Naive thymus-derived CD4-positive, alpha-beta T cell (primary cell): ENCODE measurements at regions not wholly inside any gene's neighbourhood (a gene's known extent, or its start where the extent isn't known, plus 50 kb on each side); places are given as distances from the start of the nearest gene placed in this dataset.

Experiments used
- ATAC-seq: fragments of 150-1000 bp; cut with Tn5 transposase; 2 replicates; pipeline ENCODE4 v1.10.0; 2021; ENCODE audit warnings: mild to moderate bottlenecking, moderate library complexity
- CTCF ChIA-PET: fragments of 350-600 bp; sonication (Branson Sonifier 250); formaldehyde crosslinking; loops from one replicate; lab custom pipeline; 2021; ENCODE audit warnings: antibody characterized with exemption; lab: Charles Lee
- POLR2A ChIA-PET: fragments of 350-600 bp; sonication (Branson Sonifier 250); formaldehyde crosslinking; loops from one replicate; lab custom pipeline; 2021; ENCODE audit warnings: antibody characterized with exemption, inconsistent platforms; lab: Charles Lee
- DNase-seq, 9 donors: peaks; one replicate each; pipeline versions ENCODE4 v3.0.0 to v3.0.0-alpha.2; 2020 to 2022; ENCODE audit warnings: mixed read lengths in 1 of 9
- H3K27ac ChIP-seq: one replicate; pipeline ENCODE4 v1.7.0; 2013; ENCODE audit warnings: mild to moderate bottlenecking, low read depth, low read length, moderate library complexity
- H3K27me3 ChIP-seq, 2 donors: one replicate each; pipeline ENCODE4 v1.7.0; 2013; ENCODE audit warnings: low read length in 2 of 2, mild to moderate bottlenecking in 2 of 2, moderate library complexity in 2 of 2; ENCODE audit not compliant: control insufficient read depth in 2 of 2, insufficient read depth in 2 of 2
- H3K36me3 ChIP-seq, 3 experiments: 1 replicate in 2 of 3; 2 replicates in 1 of 3; pipeline ENCODE4 v1.7.0; 2013; ENCODE audit warnings: low read length in 3 of 3, mild to moderate bottlenecking in 3 of 3, moderate library complexity in 1 of 3; ENCODE audit not compliant: insufficient read depth in 3 of 3, control insufficient read depth in 2 of 3
- H3K4me1 ChIP-seq, 2 donors: one replicate each; pipeline ENCODE4 v1.7.0; 2013; ENCODE audit warnings: low read length in 2 of 2, mild to moderate bottlenecking in 2 of 2, moderate library complexity in 1 of 2; ENCODE audit not compliant: control insufficient read depth in 2 of 2, insufficient read depth in 2 of 2
- H3K4me3 ChIP-seq: 2 replicates; pipeline ENCODE4 v1.7.0; 2013; ENCODE audit warnings: mild to moderate bottlenecking, low read length
- H3K9me3 ChIP-seq, 3 experiments: 1 replicate in 2 of 3; 2 replicates in 1 of 3; pipeline ENCODE4 v1.7.0; 2013; ENCODE audit warnings: low read length in 3 of 3; ENCODE audit not compliant: control insufficient read depth in 2 of 3
- H3K27ac Mint-ChIP-seq, 9 donors: one replicate each; pipeline ENCODE4 v1.8.0; 2020 to 2022; ENCODE audit warnings: mixed read lengths in 9 of 9, mild to moderate bottlenecking in 8 of 9, moderate library complexity in 5 of 9, inconsistent platforms in 2 of 9
- H3K27me3 Mint-ChIP-seq, 5 donors: one replicate each; pipeline ENCODE4 v1.8.0; 2021 to 2022; ENCODE audit warnings: mixed read lengths in 5 of 5, mild to moderate bottlenecking in 1 of 5
- H3K36me3 Mint-ChIP-seq, 5 donors: one replicate each; pipeline ENCODE4 v1.8.0; 2020 to 2022; ENCODE audit warnings: mixed read lengths in 5 of 5, mild to moderate bottlenecking in 3 of 5, inconsistent platforms in 1 of 5
- H3K4me1 Mint-ChIP-seq, 7 donors: one replicate each; pipeline ENCODE4 v1.8.0; 2020 to 2022; ENCODE audit warnings: mixed read lengths in 7 of 7, mild to moderate bottlenecking in 3 of 7, inconsistent platforms in 1 of 7
- H3K4me3 Mint-ChIP-seq, 10 donors: one replicate each; pipeline ENCODE4 v1.8.0; 2020 to 2022; ENCODE audit warnings: mild to moderate bottlenecking in 10 of 10, mixed read lengths in 10 of 10, moderate library complexity in 6 of 10, inconsistent platforms in 2 of 10
- H3K9me3 Mint-ChIP-seq, 11 donors: one replicate each; pipeline ENCODE4 v1.8.0; 2020 to 2022; ENCODE audit warnings: mixed read lengths in 11 of 11, mild to moderate bottlenecking in 4 of 11, inconsistent platforms in 1 of 11, moderate library complexity in 1 of 11
- intact Hi-C, 2 donors: fragments of 100-400 bp; cut with micrococcal nuclease; formaldehyde crosslinking; loops; one replicate each; pipeline ENCODE4 v1.15.1; 2023

DNA sequence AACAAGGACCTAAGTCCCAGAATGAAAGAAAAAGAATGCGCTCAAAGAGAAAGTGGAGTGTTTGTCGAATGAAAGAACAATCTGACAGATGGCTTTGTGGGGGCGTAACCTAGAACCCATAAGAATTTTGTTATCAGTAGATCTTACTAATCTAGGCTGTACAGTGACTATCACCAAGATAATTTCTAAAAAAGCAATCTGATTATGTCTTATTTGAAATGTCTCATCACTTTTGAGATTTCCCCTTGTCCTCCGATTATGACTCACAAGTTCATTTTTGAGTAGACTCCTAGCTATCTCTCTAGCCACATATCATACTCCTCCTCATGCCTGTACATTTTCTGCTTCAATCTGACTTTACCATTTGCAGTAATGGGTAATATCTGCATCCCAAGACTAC lies 135.6 kb upstream of the SMARCA2 start:
- ChIA-PET CTCF (no interaction called here), POLR2A (interaction anchor here (0.5 kb wide), 1 partner anchor 153 kb away, joined by 4 read pairs; no protein-coding TSS in a partner anchor)
- no peaks in the 10 kb centered on the region for H3K9me3 ChIP-seq
- H3K27me3 Mint-ChIP-seq, result peaks cover 0 to 4% (median 4%) of the 10 kb centered on the region in 5 donors
- H3K27me3 ChIP-seq, result no peaks in the 10 kb centered on the region
- ATAC-seq (no peak), DNase-seq (no peak)
- no peaks in the 10 kb centered on the region for H3K4me1 ChIP-seq
- no peaks in the 10 kb centered on the region for H3K36me3 ChIP-seq
- H3K27ac Mint-ChIP-seq, result no peak overlapping the region
- no peak overlapping the region for H3K27ac ChIP-seq
- peaks cover 0 to 23% (median 0%) of the 10 kb centered on the region in 7 donors for H3K4me1 Mint-ChIP-seq
- no peaks in the 10 kb centered on the region for H3K9me3 Mint-ChIP-seq
- no peak overlapping the region for H3K4me3 ChIP-seq
- intact Hi-C loops, result no loop called here
- no peaks in the 10 kb centered on the region for H3K36me3 Mint-ChIP-seq
- no peak overlapping the region for H3K4me3 Mint-ChIP-seq

DNA sequence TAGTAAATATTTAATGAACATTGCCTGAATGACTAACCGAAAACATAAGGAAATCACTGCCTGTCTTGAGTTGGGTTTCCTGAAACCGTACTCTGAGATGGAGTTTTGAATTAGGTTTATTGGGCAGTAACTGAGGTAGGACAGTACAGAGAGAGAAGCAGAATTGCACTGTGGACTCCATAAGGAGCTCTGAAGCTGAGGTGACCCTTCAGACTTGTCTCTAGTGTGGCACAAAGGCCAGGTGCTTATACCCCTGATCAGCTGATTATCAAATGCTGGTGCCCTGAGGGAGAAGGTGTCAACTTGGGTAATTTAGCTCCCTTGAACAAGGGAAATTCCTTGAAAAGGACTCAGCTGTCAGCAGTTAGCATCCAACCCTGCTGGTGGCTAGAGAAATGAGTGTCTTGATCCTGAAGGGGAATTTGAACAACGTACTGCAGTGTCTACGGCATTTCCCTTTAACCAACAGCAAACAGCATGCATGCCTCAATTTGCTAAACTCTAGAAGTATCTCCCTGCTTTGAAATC lies 135.0 kb upstream of the SMARCA2 start:
- CTCF ChIA-PET, result no interaction called here
- intact Hi-C loops, result no loop called here

DNA sequence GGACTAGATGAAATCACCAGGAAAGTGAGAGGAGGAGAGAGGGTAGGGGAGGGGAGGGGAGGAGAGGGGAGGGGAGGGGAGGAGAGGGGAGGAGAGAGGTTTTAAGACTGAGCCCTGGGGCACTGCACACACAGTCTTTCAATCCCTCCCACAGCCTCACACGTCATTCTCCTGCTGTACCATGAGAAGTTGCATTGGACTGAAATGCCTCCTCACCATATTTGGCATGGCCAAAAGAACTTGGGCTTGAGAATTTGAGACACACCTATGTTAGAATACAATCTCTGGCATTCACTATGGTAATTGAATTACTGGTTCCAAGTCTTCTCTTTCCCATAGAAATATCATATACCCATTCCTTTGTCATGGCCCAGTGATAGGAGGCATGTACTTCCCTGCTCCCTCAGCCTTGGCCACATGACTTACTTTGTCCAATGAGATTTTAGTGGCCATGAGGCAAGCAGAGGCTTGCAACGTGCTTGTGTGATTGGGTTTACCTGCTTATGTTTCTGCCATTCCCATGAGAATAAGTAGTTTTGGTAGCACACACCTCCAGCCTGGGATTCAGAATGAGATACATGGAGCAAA lies 133.3 kb upstream of the SMARCA2 start:
- Histone ChIP-seq H3K36me3 (no peaks in the 10 kb centered on the region), H3K9me3 (no peaks in the 10 kb centered on the region), H3K27ac (no peak overlapping the region), H3K4me3 (no peak overlapping the region), H3K27me3 (no peaks in the 10 kb centered on the region), H3K4me1 (no peaks in the 10 kb centered on the region)
- no peak for DNase-seq
- Mint-ChIP-seq H3K36me3 (no peaks in the 10 kb centered on the region), H3K9me3 (no peaks in the 10 kb centered on the region), H3K4me3 (no peak overlapping the region), H3K27me3 (peaks cover 0 to 5% (median 4%) of the 10 kb centered on the region in 5 donors), H3K27ac (no peak overlapping the region), H3K4me1 (peaks cover 0 to 6% (median 0%) of the 10 kb centered on the region in 7 donors)
- ATAC-seq, result no peak
- POLR2A ChIA-PET, result no interaction called here
- CTCF ChIA-PET, result no interaction called here
- intact Hi-C loops, result no loop called here

More for the DNA sequence above, 135.0 kb upstream of the SMARCA2 start:
- no peak overlapping the region for H3K27ac ChIP-seq
- no peak for DNase-seq
- POLR2A ChIA-PET, result interaction anchor here (0.5 kb wide), 1 partner anchor 152 kb away, joined by 4 read pairs; no protein-coding TSS in a partner anchor
- Mint-ChIP-seq H3K36me3 (no peaks in the 10 kb centered on the region), H3K27ac (no peak overlapping the region), H3K4me1 (peaks cover 0 to 21% (median 0%) of the 10 kb centered on the region in 7 donors), H3K27me3 (peaks cover 0 to 5% (median 4%) of the 10 kb centered on the region in 5 donors), H3K4me3 (no peak overlapping the region), H3K9me3 (no peaks in the 10 kb centered on the region)
- H3K36me3 ChIP-seq, result no peaks in the 10 kb centered on the region
- H3K27me3 ChIP-seq, result no peaks in the 10 kb centered on the region
- H3K4me1 ChIP-seq, result no peaks in the 10 kb centered on the region
- H3K4me3 ChIP-seq, result no peak overlapping the region
- H3K9me3 ChIP-seq, result no peaks in the 10 kb centered on the region
- no peak for ATAC-seq

DNA sequence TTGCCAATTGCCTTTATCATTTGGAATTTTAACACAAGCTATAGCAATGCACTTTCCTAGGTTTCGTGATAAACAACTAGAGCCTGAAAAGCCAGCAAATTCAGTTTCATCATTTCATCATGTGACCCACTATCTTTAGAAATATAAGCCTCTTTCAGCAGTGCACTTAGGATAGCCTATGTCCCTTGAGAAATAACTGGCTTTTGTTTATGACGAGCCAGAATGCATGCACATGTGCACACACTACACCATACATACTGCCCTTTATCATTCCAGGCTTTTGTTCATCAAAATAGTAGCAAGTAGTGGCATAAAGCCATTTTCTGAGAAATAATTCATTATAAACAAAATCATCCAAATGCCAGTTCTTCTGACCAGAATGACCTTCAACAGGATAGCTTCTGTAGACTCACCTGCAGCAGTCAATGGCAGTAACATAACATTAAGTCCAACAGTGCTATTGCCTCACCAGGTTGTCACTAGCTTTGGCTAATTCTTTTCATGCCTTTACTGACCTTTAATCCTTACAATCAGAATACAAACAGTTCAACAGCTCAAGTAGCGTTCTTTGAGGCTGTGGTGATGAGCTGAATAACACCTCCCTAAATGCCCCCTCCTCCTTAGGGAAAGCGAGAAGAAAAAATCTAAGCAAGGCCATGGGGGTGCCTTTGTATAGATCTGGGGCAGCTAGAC lies 132.3 kb upstream of the SMARCA2 start:
- Histone ChIP-seq H3K4me3 (no peak overlapping the region), H3K4me1 (no peaks in the 10 kb centered on the region), H3K9me3 (no peaks in the 10 kb centered on the region), H3K36me3 (no peaks in the 10 kb centered on the region), H3K27me3 (no peaks in the 10 kb centered on the region), H3K27ac (no peak overlapping the region)
- no peaks in the 10 kb centered on the region for H3K36me3 Mint-ChIP-seq
- intact Hi-C loops, result no loop called here
- H3K27ac Mint-ChIP-seq, result no peak overlapping the region
- ATAC-seq (no peak), DNase-seq (no peak)
- H3K4me3 Mint-ChIP-seq, result no peak overlapping the region
- ChIA-PET CTCF (no interaction called here), POLR2A (no interaction called here)
- peaks cover 0 to 11% (median 2%) of the 10 kb centered on the region in 5 donors for H3K27me3 Mint-ChIP-seq
- no peaks in the 10 kb centered on the region for H3K9me3 Mint-ChIP-seq
- no peaks in the 10 kb centered on the region for H3K4me1 Mint-ChIP-seq

DNA sequence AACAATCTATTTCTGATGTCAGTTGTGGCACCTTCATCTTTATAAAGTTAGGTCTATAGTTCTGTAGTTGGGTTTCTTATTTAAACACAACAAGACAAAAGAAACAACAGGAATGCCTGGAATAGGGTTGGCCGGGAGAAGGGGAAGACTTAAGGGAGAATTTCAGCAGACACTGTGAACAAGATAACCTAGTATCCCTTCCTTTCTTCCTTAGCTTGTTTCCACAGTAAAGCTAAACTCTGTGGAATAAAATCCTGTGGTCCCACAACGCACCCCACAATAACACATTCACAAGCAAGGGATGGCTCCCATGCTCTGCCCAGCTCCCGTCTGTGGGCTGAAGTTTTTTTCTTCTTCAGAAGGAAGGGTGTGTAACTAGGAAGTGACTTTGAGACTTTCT lies 124.9 kb upstream of the SMARCA2 start:
- Mint-ChIP-seq H3K27me3 (peaks cover 0 to 14% (median 7%) of the 10 kb centered on the region in 5 donors), H3K9me3 (no peaks in the 10 kb centered on the region), H3K4me3 (no peak overlapping the region), H3K27ac (no peak overlapping the region), H3K36me3 (no peaks in the 10 kb centered on the region), H3K4me1 (no peaks in the 10 kb centered on the region)
- ChIA-PET CTCF (no interaction called here), POLR2A (no interaction called here)
- intact Hi-C loops, result no loop called here
- Histone ChIP-seq H3K36me3 (no peaks in the 10 kb centered on the region), H3K27ac (no peak overlapping the region), H3K4me1 (no peaks in the 10 kb centered on the region), H3K9me3 (no peaks in the 10 kb centered on the region), H3K27me3 (no peaks in the 10 kb centered on the region), H3K4me3 (no peak overlapping the region)
- no peak for ATAC-seq
- DNase-seq, result no peak

DNA sequence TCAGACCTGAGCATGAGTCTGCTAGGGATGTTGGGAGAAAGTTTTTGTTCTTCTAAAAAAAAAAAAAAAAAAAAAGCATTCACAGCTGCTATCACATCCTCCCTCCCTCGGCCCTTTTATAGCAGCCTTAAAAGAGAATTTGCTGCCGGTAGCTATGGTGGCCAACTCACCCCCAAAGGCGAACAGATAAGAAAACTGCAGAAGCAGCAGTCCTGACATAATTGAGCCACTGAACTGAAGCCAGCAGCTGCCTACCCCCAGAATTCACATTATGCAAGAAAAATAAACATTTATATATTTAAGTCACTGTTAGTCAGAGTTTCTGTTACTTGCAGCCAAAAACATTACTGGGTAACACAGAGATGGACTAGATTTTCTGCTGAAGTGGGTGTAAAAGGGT lies 124.3 kb upstream of the SMARCA2 start:
- no peak overlapping the region for H3K27ac Mint-ChIP-seq
- no peaks in the 10 kb centered on the region for H3K4me1 ChIP-seq
- H3K4me3 ChIP-seq, result no peak overlapping the region
- H3K4me3 Mint-ChIP-seq, result no peak overlapping the region
- DNase-seq, result no peak
- H3K27ac ChIP-seq, result no peak overlapping the region
- no peak for ATAC-seq
- POLR2A ChIA-PET, result no interaction called here
- H3K9me3 Mint-ChIP-seq, result no peaks in the 10 kb centered on the region
- H3K4me1 Mint-ChIP-seq, result no peaks in the 10 kb centered on the region
- no peaks in the 10 kb centered on the region for H3K36me3 ChIP-seq
- H3K27me3 Mint-ChIP-seq, result peaks cover 0 to 14% (median 7%) of the 10 kb centered on the region in 5 donors
- H3K9me3 ChIP-seq, result no peaks in the 10 kb centered on the region
- no peaks in the 10 kb centered on the region for H3K27me3 ChIP-seq
- H3K36me3 Mint-ChIP-seq, result no peaks in the 10 kb centered on the region
- CTCF ChIA-PET, result no interaction called here
- intact Hi-C loops, result no loop called here
